ENCODE measurements at regions not wholly inside any gene's neighbourhood (a gene's known extent, or its start where the extent isn't known, plus 50 kb on each side); places are given as distances from the start of the nearest gene placed in this dataset.

- 11% methylated on average over 11 of the region's 32 CpGs; no CpG with 5 or more reads in 1 of the 2 experiments for WGBS, 2 experiments (ENCODE audit: extremely low coverage in 2 of 2, insufficient read length in 1 of 2)
- H3K4me1 ChIP-seq (ENCODE audit: control insufficient read depth, insufficient read depth, low read length): peaks cover 14% of the 10 kb centered on the region
- H3K9ac ChIP-seq (ENCODE audit: low read depth, low read length): peak overlapping the region; percentile 27
- 0 out of 2 replicates have a peak, but pooled peaks cover 2% of the 10 kb centered on the region for H3K27me3 ChIP-seq (ENCODE audit: control insufficient read depth, insufficient read depth, low read length)
- H3K9me1 ChIP-seq (ENCODE audit: insufficient read depth, low read length): peaks cover 10% of the 10 kb centered on the region; the same call in 1 of the 2 replicates
- no TSS peak for BruUV-seq (replicated peaks)
- H3K18ac ChIP-seq (ENCODE audit: low read depth, low read length): peak overlapping the region; percentile 87
- intact Hi-C loops (cut with micrococcal nuclease): no loop called here
- peak overlapping the region; percentile 82; the same call in 1 of the 3 replicates for H2BK15ac ChIP-seq (ENCODE audit: low read depth, low read length)
- peak overlapping the region; percentile 29 to 96; a peak in 3 of 4 replicates for H4K8ac ChIP-seq (ENCODE audit: low read depth in 2 of 2, low read length in 2 of 2)
- H4K91ac ChIP-seq (ENCODE audit: insufficient read depth, low read depth, low read length): peak overlapping the region; percentile 88
- ChIA-PET POLR2A (ENCODE audit: unreplicated experiment) (no interaction called here), CTCF (no interaction called here)
- H3K23ac ChIP-seq (ENCODE audit: low read depth, low read length): peak overlapping the region; percentile 66; the same call in 1 of the 2 replicates
- DNase-seq: peak; percentile 89
- H3K4me3 ChIP-seq (ENCODE audit: insufficient read depth, low read depth, low read length): no peak overlapping the region
- peak overlapping the region; percentile 83 for H2BK20ac ChIP-seq (ENCODE audit: low read depth, low read length)
- peak overlapping the region; percentile 91 for H3K14ac ChIP-seq (replicated peaks; ENCODE audit: low read depth, low read length)
- peak overlapping the region; percentile 88 for H3K4ac ChIP-seq (ENCODE audit: low read depth, low read length)
- peak overlapping the region; percentile 81 for H3K27ac ChIP-seq (ENCODE audit: insufficient read depth, low read length)
- peak overlapping the region; percentile 97 for H2AK9ac ChIP-seq (replicated peaks; ENCODE audit: low read depth, low read length, poor library complexity)
- no peaks in the 10 kb centered on the region for H4K20me1 ChIP-seq (ENCODE audit: insufficient read depth, low read length)
- dilution Hi-C loops (cut with HindIII; ENCODE audit: low sequenced_read_pairs, unreplicated experiment): no loop called here
- H2AFZ ChIP-seq (replicated peaks; ENCODE audit: low read length, poor library complexity): peak overlapping the region; percentile 98
- H3K9me3 ChIP-seq (ENCODE audit: control insufficient read depth, insufficient read depth, low read length): no peaks in the 10 kb centered on the region
- peak; percentile 99 for ATAC-seq (ENCODE audit: low read depth)
- H3K56ac ChIP-seq (ENCODE audit: extremely low read depth, insufficient read depth, low read length): no peak overlapping the region
- H2BK120ac ChIP-seq (ENCODE audit: low read depth, low read length): peak overlapping the region; percentile 97
- no peaks in the 10 kb centered on the region for H3K79me1 ChIP-seq (ENCODE audit: low read depth in 1 of 2, low read length in 2 of 2)
- peak overlapping the region; percentile 77 for H3K4me2 ChIP-seq (ENCODE audit: low read depth, low read length)
- TF ChIP-seq RAD21 (IDR thresholded peaks at IDR 0.05; ENCODE audit: low read length) (no peak; the same call in 1 of the 2 replicates), USF2 (IDR thresholded peaks at IDR 0.05; ENCODE audit: low read depth, low read length) (peak; percentile 34), POLR2A (IDR thresholded peaks at IDR 0.05; ENCODE audit: low read depth, low read length) (no peak), FOS (IDR thresholded peaks at IDR 0.05; ENCODE audit: low read depth, low read length) (peak; percentile 92), BHLHE40 (IDR thresholded peaks at IDR 0.05; ENCODE audit: low read depth, low read length) (peak; percentile 94), MAZ (IDR thresholded peaks at IDR 0.05; ENCODE audit: borderline replicate concordance, low read depth, low read length) (peak; percentile 56; the same call in 1 of the 2 replicates), RCOR1 (IDR thresholded peaks at IDR 0.05; ENCODE audit: insufficient replicate concordance, low read length) (peak; percentile 19)
- in situ Hi-C loops (cut with MboI; ENCODE audit: low sequenced_read_pairs): no loop called here
- H2BK5ac ChIP-seq (ENCODE audit: low read depth, low read length, poor library complexity, severe bottlenecking): peak overlapping the region; percentile 72
- H2AK5ac ChIP-seq (ENCODE audit: low read depth, low read length): peak overlapping the region; percentile 86
- H3K36me3 ChIP-seq (ENCODE audit: control insufficient read depth, insufficient read depth, low read length): no peaks in the 10 kb centered on the region
- H4K5ac ChIP-seq (ENCODE audit: low read depth, low read length): peak overlapping the region; percentile 89
Observed at GRCh38 chr2:240250985-240251847, 110.8 kb upstream of the OTOS start.

Measured in IMR-90 (cell line).